A549 (cell line): ENCODE measurements at regions not wholly inside any gene's neighbourhood (a gene's known extent, or its start where the extent isn't known, plus 50 kb on each side); places are given as distances from the start of the nearest gene placed in this dataset.

ENCODE experiments used
- CBX2 ChIP-seq: fragments of 200-600 bp; sonication (generic); IDR thresholded peaks from 2 replicates; pipeline ENCODE4 v1.6.1; 2016; ENCODE audit warnings: low read depth, mild to moderate bottlenecking, borderline replicate concordance
- CHD2 ChIP-seq: fragments of 150-350 bp; IDR thresholded peaks from 2 replicates; pipeline ENCODE4 v1.6.1; 2014; ENCODE audit warnings: low read length; ENCODE audit not compliant: partially characterized antibody
- CTCF ChIP-seq: fragments of >200 bp; sonication (Bioruptor Twin); formaldehyde crosslinking; IDR thresholded peaks from 3 replicates; pipeline ENCODE4 v1.5.1; 2016
- FOSL2 ChIP-seq, 2 experiments: fragments of 450-650 bp in 1 of 2; fragments of >200 bp in 1 of 2; sonication (Bioruptor Twin) in 1 of 2; formaldehyde crosslinking; IDR thresholded peaks; 2 replicates each; pipeline versions ENCODE4 v1.5.0 to v1.6.1; 2016 to 2020; ENCODE audit warnings: mild to moderate bottlenecking in 1 of 2, moderate library complexity in 1 of 2
- PHF8 ChIP-seq: fragments of 200-600 bp; sonication (generic); IDR thresholded peaks from 2 replicates; pipeline ENCODE4 v1.6.1; 2016; ENCODE audit warnings: low read depth, mild to moderate bottlenecking, antibody characterized with exemption, moderate library complexity, borderline replicate concordance
- TF ChIP-seq, protein P1 (sequence below): fragments of 450-650 bp; IDR thresholded peaks from 2 replicates; pipeline ENCODE4 v1.6.1; 2014; ENCODE audit warnings: antibody characterized with exemption

GRCh38 chr12:128165387-128165786, 101.6 kb upstream of the TMEM132C start:
- TF ChIP-seq CTCF (no peak), CBX2 (no peak), CHD2 (no peak), FOSL2 (IDR thresholded peaks at IDR 0.05) (no peak), FOSL2 (CRISPR knock-in tag; IDR thresholded peaks at IDR 0.05) (no peak), PHF8 (no peak)
- TF ChIP-seq, protein P1, sequence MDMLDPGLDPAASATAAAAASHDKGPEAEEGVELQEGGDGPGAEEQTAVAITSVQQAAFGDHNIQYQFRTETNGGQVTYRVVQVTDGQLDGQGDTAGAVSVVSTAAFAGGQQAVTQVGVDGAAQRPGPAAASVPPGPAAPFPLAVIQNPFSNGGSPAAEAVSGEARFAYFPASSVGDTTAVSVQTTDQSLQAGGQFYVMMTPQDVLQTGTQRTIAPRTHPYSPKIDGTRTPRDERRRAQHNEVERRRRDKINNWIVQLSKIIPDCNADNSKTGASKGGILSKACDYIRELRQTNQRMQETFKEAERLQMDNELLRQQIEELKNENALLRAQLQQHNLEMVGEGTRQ: no peak
